OCI-LY1 (cell line): ENCODE measurements at regions not wholly inside any gene's neighbourhood (a gene's known extent, or its start where the extent isn't known, plus 50 kb on each side); places are given as distances from the start of the nearest gene placed in this dataset.

Experiments used
- CTCF ChIP-seq: fragments of 200-600 bp; sonication (generic), shearing (Covaris generic); IDR thresholded peaks from 2 replicates; pipeline ENCODE4 v1.5.1; 2017; ENCODE audit warnings: mild to moderate bottlenecking, antibody characterized with exemption, low read length, moderate library complexity, mixed read lengths
- EZH2 ChIP-seq: fragments of 200-600 bp; sonication (generic), shearing (Covaris generic); IDR thresholded peaks from 2 replicates; pipeline ENCODE4 v1.8.0; 2017; ENCODE audit warnings: borderline replicate concordance, mixed run types, mild to moderate bottlenecking, antibody characterized with exemption, low read length, moderate library complexity, mixed read lengths

GRCh38 chr4:79015411-79015810, 76.2 kb upstream of the PAQR3 start:
- TF ChIP-seq CTCF, result no peak
- TF ChIP-seq EZH2, result no peak
